Ascending aorta (tissue), 2 donors: ENCODE measurements at regions not wholly inside any gene's neighbourhood (a gene's known extent, or its start where the extent isn't known, plus 50 kb on each side); places are given as distances from the start of the nearest gene placed in this dataset.

ENCODE experiments used
- DNase-seq, 2 donors: peaks; one replicate each; pipeline ENCODE4 v3.0.0-alpha.2; 2019; ENCODE audit warnings: low spot score in 2 of 2
- H3K27ac ChIP-seq, 2 donors: fragments of 200-600 bp; sonication (generic); one replicate each; pipeline ENCODE4 v1.5.1; 2016 to 2017; ENCODE audit warnings: mild to moderate bottlenecking in 1 of 2
- H3K27me3 ChIP-seq: fragments of 200-600 bp; sonication (generic); one replicate; pipeline ENCODE4 v1.5.1; 2017
- H3K36me3 ChIP-seq, 2 donors: fragments of 200-600 bp; sonication (generic); one replicate each; pipeline ENCODE4 v1.5.1; 2016
- H3K4me1 ChIP-seq, 2 donors: fragments of 200-600 bp; sonication (generic); one replicate each; pipeline ENCODE4 v1.5.1; 2016 to 2017; ENCODE audit warnings: mild to moderate bottlenecking in 1 of 2
- H3K4me3 ChIP-seq, 2 donors: fragments of 200-600 bp; sonication (generic); one replicate each; pipeline ENCODE4 v1.5.1; 2016 to 2017; ENCODE audit warnings: mild to moderate bottlenecking in 1 of 2
- H3K9me3 ChIP-seq, 2 donors: fragments of 200-600 bp; sonication (generic); one replicate each; pipeline ENCODE4 v1.5.1; 2016
- CTCF ChIP-seq, 3 experiments: fragments of 200-600 bp in 2 of 3; fragments of 450-650 bp in 1 of 3; sonication (generic) in 2 of 3; IDR thresholded peaks; one replicate each; pipeline ENCODE4 v1.5.1; 2016 to 2019; ENCODE audit warnings: antibody characterized with exemption in 3 of 3, mild to moderate bottlenecking in 1 of 3, moderate library complexity in 1 of 3
- intact Hi-C: fragments of 100-400 bp; cut with DNase I; formaldehyde crosslinking; loops from one replicate; pipeline ENCODE4 v1.15.1; 2023

- intact Hi-C loops = no loop called here
- no peak overlapping the region for H3K27ac ChIP-seq
- no peak for TF ChIP-seq CTCF (IDR thresholded peaks at IDR 0.05)
- no peak for DNase-seq
- H3K4me3 ChIP-seq = no peak overlapping the region
- H3K36me3 ChIP-seq = no peaks in the 10 kb centered on the region
- H3K9me3 ChIP-seq = no peaks in the 10 kb centered on the region
- no peaks in the 10 kb centered on the region for H3K4me1 ChIP-seq
- H3K27me3 ChIP-seq = no peaks in the 10 kb centered on the region
Measured at GRCh38 chr4:102170910-102171309, 174.4 kb downstream of the SLC39A8 start.

- TF ChIP-seq CTCF (IDR thresholded peaks at IDR 0.05) = no peak
- no peak for DNase-seq
- H3K9me3 ChIP-seq = no peaks in the 10 kb centered on the region
- no peaks in the 10 kb centered on the region for H3K36me3 ChIP-seq
- H3K27me3 ChIP-seq = no peaks in the 10 kb centered on the region
- no peak overlapping the region for H3K4me3 ChIP-seq
- H3K4me1 ChIP-seq = no peaks in the 10 kb centered on the region
- intact Hi-C loops = no loop called here
- no peak overlapping the region for H3K27ac ChIP-seq
Measured at GRCh38 chr4:102169345-102169744, 175.9 kb downstream of the SLC39A8 start.

- Histone ChIP-seq H3K27me3 (no peaks in the 10 kb centered on the region), H3K4me3 (no peak overlapping the region), H3K27ac (no peak overlapping the region), H3K9me3 (no peaks in the 10 kb centered on the region), H3K4me1 (no peaks in the 10 kb centered on the region), H3K36me3 (no peaks in the 10 kb centered on the region)
- no peak for DNase-seq
- no peak for TF ChIP-seq CTCF (IDR thresholded peaks at IDR 0.05)
- intact Hi-C loops = no loop called here
Measured at GRCh38 chr4:102168580-102168979, 176.7 kb downstream of the SLC39A8 start.

GRCh38 chr4:102165584-102165983 is 179.7 kb downstream of the SLC39A8 start:
- DNase-seq = no peak
- intact Hi-C loops = no loop called here
- no peaks in the 10 kb centered on the region for H3K27me3 ChIP-seq
- no peak for TF ChIP-seq CTCF (IDR thresholded peaks at IDR 0.05)
- H3K27ac ChIP-seq = no peak overlapping the region
- H3K9me3 ChIP-seq = no peaks in the 10 kb centered on the region
- no peak overlapping the region for H3K4me3 ChIP-seq
- no peaks in the 10 kb centered on the region for H3K36me3 ChIP-seq
- H3K4me1 ChIP-seq = no peaks in the 10 kb centered on the region

GRCh38 chr4:102163404-102164140 is 181.7 kb downstream of the SLC39A8 start:
- Histone ChIP-seq H3K27ac (no peak overlapping the region), H3K36me3 (no peaks in the 10 kb centered on the region), H3K9me3 (no peaks in the 10 kb centered on the region), H3K4me1 (no peaks in the 10 kb centered on the region), H3K4me3 (no peak overlapping the region), H3K27me3 (no peaks in the 10 kb centered on the region)
- no peak for DNase-seq
- no peak for TF ChIP-seq CTCF (IDR thresholded peaks at IDR 0.05)
- intact Hi-C loops = no loop called here

- no peak overlapping the region for H3K27ac ChIP-seq
- TF ChIP-seq CTCF (IDR thresholded peaks at IDR 0.05) = no peak
- no peaks in the 10 kb centered on the region for H3K9me3 ChIP-seq
- no peak for DNase-seq
- no peaks in the 10 kb centered on the region for H3K27me3 ChIP-seq
- H3K4me1 ChIP-seq = no peaks in the 10 kb centered on the region
- intact Hi-C loops = no loop called here
- no peak overlapping the region for H3K4me3 ChIP-seq
- H3K36me3 ChIP-seq = no peaks in the 10 kb centered on the region
Measured at GRCh38 chr4:102157984-102158383, 187.3 kb downstream of the SLC39A8 start.
